Esophagus squamous epithelium (tissue), 5 donors: ENCODE measurements at regions not wholly inside any gene's neighbourhood (a gene's known extent, or its start where the extent isn't known, plus 50 kb on each side); places are given as distances from the start of the nearest gene placed in this dataset.

ENCODE experiments used
- DNase-seq: peaks from one replicate; lab custom pipeline; 2025; lab: John Stamatoyannopoulos, UW
- H3K27ac ChIP-seq, 4 donors: fragments of 200-600 bp; sonication (generic); one replicate each; pipeline ENCODE4 v1.5.1; 2016 to 2019; ENCODE audit warnings: mild to moderate bottlenecking in 1 of 4
- H3K27me3 ChIP-seq, 4 donors: fragments of 200-600 bp; sonication (generic); 1 replicate in 3 of 4; 2 replicates in 1 of 4; pipeline versions ENCODE4 v1.5.1 to v1.6.0; 2017 to 2021; ENCODE audit warnings: antibody characterized with exemption in 1 of 4
- H3K36me3 ChIP-seq, 3 donors: fragments of 200-600 bp; sonication (generic); one replicate each; pipeline ENCODE4 v1.5.1; 2016 to 2019
- H3K4me1 ChIP-seq, 3 donors: fragments of 200-600 bp; sonication (generic); one replicate each; pipeline ENCODE4 v1.5.1; 2017 to 2019
- H3K4me3 ChIP-seq, 4 donors: fragments of 200-600 bp; sonication (generic); 1 replicate in 3 of 4; 2 replicates in 1 of 4; pipeline ENCODE4 v1.5.1; 2016 to 2019; ENCODE audit warnings: mild to moderate bottlenecking in 2 of 4, moderate library complexity in 1 of 4
- H3K9me3 ChIP-seq, 3 donors: fragments of 200-600 bp; sonication (generic); one replicate each; pipeline ENCODE4 v1.5.1; 2016 to 2019
- CTCF ChIP-seq, 6 experiments: fragments of 450-650 bp in 4 of 6; fragments of 200-600 bp in 2 of 6; sonication (generic) in 2 of 6; IDR thresholded peaks; one replicate each; pipeline ENCODE4 v1.5.1; 2016 to 2019; ENCODE audit warnings: antibody characterized with exemption in 6 of 6, mild to moderate bottlenecking in 4 of 6, moderate library complexity in 4 of 6
- POLR2A ChIP-seq, 4 donors: fragments of 450-650 bp; IDR thresholded peaks; one replicate each; pipeline ENCODE4 v1.6.1; 2017; ENCODE audit warnings: antibody characterized with exemption in 4 of 4, mild to moderate bottlenecking in 4 of 4, moderate library complexity in 3 of 4
- WGBS, 2 donors: methylation state at CpG; one replicate each; pipeline ENCODE4 v1.1.5; 2018; 5-methylcytosine and 5-hydroxymethylcytosine counted together
- intact Hi-C: fragments of 100-400 bp; cut with DNase I; formaldehyde crosslinking; loops from one replicate; pipeline ENCODE4 v1.15.0; 2022
- donor health status: DM: yes; HTN: yes; CAD: no.

GRCh38 chr6:167664678-167665660, 161.7 kb upstream of the AFDN start:
- Histone ChIP-seq H3K4me1 (no peaks in the 10 kb centered on the region), H3K27ac (no peak overlapping the region), H3K4me3 (no peak overlapping the region), H3K27me3 (peaks cover 0 to 21% (median 0%) of the 10 kb centered on the region in 4 donors), H3K36me3 (no peaks in the 10 kb centered on the region), H3K9me3 (no peaks in the 10 kb centered on the region)
- DNase-seq = no peak
- TF ChIP-seq CTCF (IDR thresholded peaks at IDR 0.05) (no peak), POLR2A (IDR thresholded peaks at IDR 0.05) (no peak)
- intact Hi-C loops = no loop called here
- 60 to 61% methylated on average over 15 of the region's 15 CpGs for WGBS, 2 donors

GRCh38 chr6:167665698-167666330, 160.9 kb upstream of the AFDN start:
- Histone ChIP-seq H3K36me3 (no peaks in the 10 kb centered on the region), H3K27ac (no peak overlapping the region), H3K4me1 (no peaks in the 10 kb centered on the region), H3K27me3 (peaks cover 0 to 21% (median 0%) of the 10 kb centered on the region in 4 donors), H3K4me3 (no peak overlapping the region), H3K9me3 (no peaks in the 10 kb centered on the region)
- 87 to 88% methylated on average over 7 to 10 of the region's 19 CpGs for WGBS, 2 donors
- DNase-seq = no peak
- TF ChIP-seq CTCF (IDR thresholded peaks at IDR 0.05) (no peak), POLR2A (IDR thresholded peaks at IDR 0.05) (no peak)
- intact Hi-C loops = no loop called here

- no peaks in the 10 kb centered on the region for H3K4me1 ChIP-seq
- no peaks in the 10 kb centered on the region for H3K9me3 ChIP-seq
- TF ChIP-seq CTCF (IDR thresholded peaks at IDR 0.05) (no peak), POLR2A (IDR thresholded peaks at IDR 0.05) (no peak)
- WGBS, 2 donors = 82 to 84% methylated on average over 15 to 18 of the region's 20 CpGs
- H3K27me3 ChIP-seq = peaks cover 0 to 21% (median 0%) of the 10 kb centered on the region in 4 donors
- no peaks in the 10 kb centered on the region for H3K36me3 ChIP-seq
- H3K4me3 ChIP-seq = no peak overlapping the region
- intact Hi-C loops = no loop called here
- DNase-seq = no peak
- no peak overlapping the region for H3K27ac ChIP-seq
These were observed 160.0 kb upstream of the AFDN start for GRCh38 chr6:167666571-167667203.

GRCh38 chr6:167667204-167668018, 159.3 kb upstream of the AFDN start:
- intact Hi-C loops = no loop called here
- TF ChIP-seq POLR2A (IDR thresholded peaks at IDR 0.05) = no peak
- TF ChIP-seq CTCF (IDR thresholded peaks at IDR 0.05) = no peak
- no peak for DNase-seq

More at GRCh38 chr6:167667204-167668018, 159.3 kb upstream of the AFDN start:
- no peak overlapping the region for H3K4me3 ChIP-seq
- WGBS, 2 donors = 88 to 90% methylated on average over 15 to 17 of the region's 23 CpGs
- no peaks in the 10 kb centered on the region for H3K4me1 ChIP-seq
- no peaks in the 10 kb centered on the region for H3K9me3 ChIP-seq
- H3K36me3 ChIP-seq = no peaks in the 10 kb centered on the region
- H3K27ac ChIP-seq = no peak overlapping the region
- peaks cover 0 to 21% (median 0%) of the 10 kb centered on the region in 4 donors for H3K27me3 ChIP-seq
